HG03025 (cell line): ENCODE measurements at regions not wholly inside any gene's neighbourhood (a gene's known extent, or its start where the extent isn't known, plus 50 kb on each side); places are given as distances from the start of the nearest gene placed in this dataset.

Source experiments
- ATAC-seq: cut with Tn5 transposase; IDR thresholded peaks from one replicate; pipeline ENCODE4 v1.9.1; 2021; ENCODE audit warnings: mild to moderate bottlenecking, moderate library complexity; ENCODE audit not compliant: unreplicated experiment, low FRiP score

- no peak for ATAC-seq
Measured at GRCh38 chr12:107459641-107460040, 226.0 kb upstream of the PWP1 start.

DNA sequence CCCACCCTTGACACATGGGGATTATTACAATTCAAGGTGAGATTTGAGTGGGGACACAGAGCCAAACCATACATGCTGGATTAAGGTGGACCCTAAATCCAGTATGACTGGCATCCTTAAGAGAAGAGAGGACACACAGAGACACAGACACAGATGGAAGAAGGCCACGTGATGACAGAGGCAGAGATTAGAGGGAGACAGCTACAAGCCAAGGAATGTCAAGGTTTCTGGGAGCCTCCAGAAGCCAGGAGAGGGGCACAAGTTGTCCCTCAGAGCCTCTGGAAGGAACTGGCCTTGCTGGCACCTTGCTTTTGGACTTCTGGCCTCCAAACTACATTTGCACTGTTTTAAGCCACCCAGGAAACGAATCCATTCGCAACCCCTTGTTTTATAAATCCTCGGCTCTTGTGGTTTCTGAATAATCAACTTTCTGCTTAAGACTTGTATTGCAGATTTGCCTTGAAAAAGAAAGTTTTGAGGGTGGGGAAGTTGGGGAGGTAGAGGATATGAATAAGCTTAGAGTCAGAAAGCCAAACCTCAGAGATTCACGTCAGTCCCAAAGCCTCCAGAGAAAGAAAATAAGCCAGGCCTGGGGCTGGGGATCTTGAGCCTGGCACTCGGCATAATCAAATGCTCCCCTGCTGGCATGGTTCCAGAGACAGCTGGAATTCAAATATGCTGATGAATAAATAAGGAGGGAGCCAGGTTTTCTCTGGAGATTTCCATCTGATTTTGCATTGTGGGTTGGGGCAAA is 224.2 kb upstream of the PWP1 start:
- ATAC-seq = no peak

GRCh38 chr12:107462428-107463332 is 222.9 kb upstream of the PWP1 start:
- no peak for ATAC-seq

- no peak for ATAC-seq
Measured at GRCh38 chr12:107464644-107465043, 221.0 kb upstream of the PWP1 start.

DNA sequence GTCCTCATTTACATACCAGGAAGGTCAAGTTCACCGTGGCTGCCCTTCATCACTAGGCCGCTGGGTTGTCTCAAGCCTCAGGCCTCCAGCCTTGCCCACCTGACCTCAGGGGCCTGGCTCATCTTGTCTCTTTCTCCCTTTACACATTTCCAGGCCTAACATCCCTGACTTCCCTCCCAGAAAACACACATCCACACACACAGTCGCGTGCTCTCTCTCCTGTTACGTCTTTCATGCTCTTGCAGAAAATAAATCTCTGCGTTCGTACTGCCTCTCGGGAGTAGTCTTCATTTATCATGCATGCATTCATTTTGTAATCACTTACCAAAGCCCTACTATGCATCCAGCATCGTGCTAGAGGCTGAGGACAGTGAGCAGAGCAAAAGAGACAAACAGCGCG is 220.0 kb upstream of the PWP1 start:
- no peak for ATAC-seq

- no peak for ATAC-seq
Measured at GRCh38 chr12:107467716-107468115, 217.9 kb upstream of the PWP1 start.

DNA sequence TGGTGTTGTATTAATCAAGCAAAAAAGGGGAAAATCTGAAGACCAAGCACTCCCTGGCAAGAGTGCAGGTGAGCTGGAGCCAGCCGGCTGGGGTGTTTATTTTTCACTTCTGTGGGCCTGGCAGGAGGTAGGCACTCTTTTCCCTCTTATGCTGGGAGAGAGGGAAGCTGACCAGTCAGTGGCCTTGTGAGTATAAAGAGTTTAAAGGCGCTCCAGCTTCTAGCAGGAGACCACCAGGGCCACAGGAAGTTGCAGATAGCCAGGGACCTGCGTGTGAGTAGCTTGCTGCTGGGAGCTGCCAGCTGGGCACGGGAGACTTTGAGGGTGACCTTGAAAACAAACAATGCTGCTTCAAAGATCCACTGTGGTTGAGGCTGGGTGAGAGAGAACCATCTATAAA is 217.4 kb upstream of the PWP1 start:
- no peak for ATAC-seq

- no peak for ATAC-seq
Measured at GRCh38 chr12:107469011-107469410, 216.6 kb upstream of the PWP1 start.

- ATAC-seq = no peak
Measured at GRCh38 chr12:107470645-107471044, 215.0 kb upstream of the PWP1 start.

GRCh38 chr12:107472308-107472707 is 213.3 kb upstream of the PWP1 start:
- ATAC-seq = no peak

DNA sequence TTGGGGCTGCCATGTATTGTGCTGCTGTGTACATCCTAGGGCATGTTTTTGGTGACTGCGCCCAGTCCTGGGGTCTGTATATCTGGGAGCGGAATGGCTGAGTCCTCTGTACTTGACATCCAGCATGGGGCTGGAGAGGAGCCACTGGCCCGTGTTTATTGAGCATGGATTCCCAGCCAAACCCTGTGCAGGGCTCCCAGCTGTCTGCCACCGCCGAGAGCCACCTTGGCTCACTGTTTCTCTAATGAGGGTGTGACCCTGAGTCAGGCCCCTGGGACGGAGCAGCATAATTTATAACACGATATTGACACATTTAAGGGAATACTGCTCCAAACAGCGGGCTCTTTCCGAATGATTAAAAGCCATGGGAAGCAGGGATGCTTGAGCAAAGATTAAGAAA is 211.5 kb upstream of the PWP1 start:
- no peak for ATAC-seq

DNA sequence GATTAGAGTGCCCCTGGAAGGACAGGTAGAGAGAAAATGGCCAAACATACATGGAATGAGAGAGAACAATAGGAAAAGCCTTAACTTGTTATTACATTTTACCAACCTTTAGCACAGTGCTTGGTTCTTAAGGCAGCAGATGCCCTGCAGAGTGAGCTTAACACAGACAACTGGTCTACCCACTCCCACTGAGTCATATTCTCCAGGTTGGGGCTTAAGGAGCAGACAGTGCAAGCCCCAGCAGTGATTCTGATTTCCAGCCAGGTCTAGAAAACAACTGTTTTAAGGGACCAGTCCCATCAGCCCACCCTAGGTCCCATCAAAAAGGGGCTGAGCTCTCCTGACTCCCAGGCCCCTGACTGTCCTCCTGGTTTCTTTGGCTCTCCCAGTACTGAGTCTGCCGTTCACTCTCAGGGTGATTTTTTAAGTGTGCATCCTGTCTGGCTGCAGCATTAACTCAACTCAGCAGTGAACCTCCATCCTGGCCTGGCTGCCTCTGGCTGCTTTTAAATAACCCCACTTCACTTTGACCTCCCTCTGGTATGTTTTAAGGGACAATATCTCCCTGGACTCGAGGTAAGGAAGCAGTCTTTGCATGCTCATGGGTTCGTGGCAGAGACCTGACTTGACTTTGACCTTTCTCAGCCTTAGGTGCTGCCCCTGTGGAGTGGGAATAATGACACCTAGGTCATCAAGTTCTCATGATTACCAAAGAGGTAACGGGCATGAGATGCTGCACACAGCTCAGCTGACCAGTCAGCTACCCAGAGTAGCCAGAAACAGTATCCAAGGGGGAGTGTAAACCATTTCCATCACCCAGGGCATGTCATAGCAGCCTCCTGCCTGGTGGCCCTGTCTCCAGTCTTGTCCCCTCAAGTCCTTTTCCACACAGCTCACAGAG is 210.7 kb upstream of the PWP1 start:
- no peak for ATAC-seq

DNA sequence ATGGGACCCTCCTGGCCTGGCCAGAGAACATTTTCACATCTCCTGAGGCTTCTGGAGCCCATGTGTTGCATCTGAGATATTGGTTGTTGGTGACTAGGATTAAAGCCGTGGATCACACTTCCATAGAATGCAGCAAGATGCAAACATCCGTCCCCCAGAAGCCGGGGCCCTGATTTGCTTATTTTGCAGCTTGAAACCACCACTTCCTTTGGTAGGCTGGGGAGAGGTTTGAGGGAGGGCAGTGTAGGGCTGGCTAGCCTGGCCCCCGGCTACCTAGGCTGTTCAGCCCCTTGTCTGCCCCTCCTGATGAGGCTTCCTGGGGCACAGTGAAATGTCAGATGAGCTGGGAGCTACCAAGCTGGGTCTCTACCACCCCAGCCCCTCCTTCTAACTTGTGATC is 209.7 kb upstream of the PWP1 start:
- ATAC-seq = no peak

DNA sequence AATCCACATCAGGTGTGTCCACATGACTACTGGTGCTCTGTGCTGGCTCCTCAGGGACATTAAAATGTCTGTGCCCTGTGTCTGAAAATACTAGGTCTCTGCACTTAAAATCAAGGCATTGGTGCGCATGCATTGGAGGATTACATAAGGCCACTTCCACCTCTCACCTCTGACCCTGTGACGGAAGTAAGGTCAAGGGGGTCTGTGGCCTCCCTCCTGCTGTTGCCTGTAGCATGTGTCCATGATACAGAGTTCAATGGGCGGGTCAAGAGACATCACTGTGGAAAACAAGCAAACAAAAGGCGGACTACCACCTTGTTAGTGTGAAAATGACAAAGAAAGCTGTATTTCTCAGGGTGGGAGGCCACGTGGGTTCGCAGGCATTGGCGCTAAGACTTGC is 208.6 kb upstream of the PWP1 start:
- ATAC-seq = no peak

- no peak for ATAC-seq
Measured at GRCh38 chr12:107477947-107478610, 207.5 kb upstream of the PWP1 start.

GRCh38 chr12:107478881-107479280 is 206.7 kb upstream of the PWP1 start:
- no peak for ATAC-seq

DNA sequence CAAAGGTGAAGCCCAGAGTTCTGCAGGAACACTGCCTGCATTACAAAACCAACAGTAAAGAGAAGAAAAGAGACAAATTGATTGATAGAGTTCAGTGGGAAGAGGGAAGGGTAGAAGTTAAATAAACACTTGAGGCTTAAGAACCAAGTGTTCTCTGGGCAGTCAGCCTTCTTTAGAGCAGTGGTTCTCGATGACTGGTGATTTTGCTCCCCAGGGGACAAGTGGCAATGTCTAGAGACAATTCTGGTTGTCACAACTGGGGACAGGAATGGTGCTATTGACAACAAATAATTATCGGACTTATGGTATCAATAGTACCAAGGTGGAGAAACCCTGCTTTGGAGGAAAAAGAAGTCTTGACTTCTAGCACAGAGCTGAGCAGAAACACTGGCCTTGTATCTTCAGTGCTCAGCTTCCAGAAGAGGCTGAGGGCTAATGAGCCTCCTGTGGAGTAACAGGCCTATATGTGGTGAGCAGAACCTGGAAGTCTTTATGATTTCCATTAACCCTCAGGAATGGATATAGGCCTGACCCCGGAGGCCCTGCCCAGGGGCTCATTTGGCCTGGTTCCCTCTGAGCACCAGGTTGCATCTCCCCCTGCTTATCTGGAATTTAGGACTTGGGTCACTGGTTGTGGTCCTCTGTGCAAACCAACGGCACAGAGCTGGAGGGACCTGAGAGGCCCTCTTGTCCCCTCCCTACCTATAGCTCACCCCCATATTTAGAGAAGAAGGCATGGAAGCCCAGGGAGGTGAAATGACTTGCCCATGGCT is 204.6 kb upstream of the PWP1 start:
- ATAC-seq = no peak

DNA sequence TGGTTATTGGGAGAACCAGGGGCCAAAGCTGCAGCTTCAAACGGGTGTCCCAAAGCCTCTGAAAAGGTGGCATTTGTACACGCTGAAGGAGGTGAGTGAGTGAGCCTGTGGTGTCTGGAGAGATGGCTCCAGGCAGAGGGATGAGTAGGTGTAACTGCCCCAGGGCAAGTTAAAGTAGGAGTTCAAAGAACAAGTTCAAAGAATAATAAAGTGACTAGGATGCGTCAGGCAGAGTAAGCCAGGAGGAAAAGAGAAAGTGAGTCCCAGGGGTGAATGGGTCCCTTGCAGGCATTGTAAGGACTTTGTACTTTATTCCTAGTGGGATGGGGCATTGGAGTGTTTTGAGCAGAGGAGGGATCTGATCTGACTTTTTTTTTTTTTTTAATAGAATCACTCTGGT is 201.4 kb upstream of the PWP1 start:
- no peak for ATAC-seq

GRCh38 chr12:107484941-107485340 is 200.7 kb upstream of the PWP1 start:
- ATAC-seq = no peak

DNA sequence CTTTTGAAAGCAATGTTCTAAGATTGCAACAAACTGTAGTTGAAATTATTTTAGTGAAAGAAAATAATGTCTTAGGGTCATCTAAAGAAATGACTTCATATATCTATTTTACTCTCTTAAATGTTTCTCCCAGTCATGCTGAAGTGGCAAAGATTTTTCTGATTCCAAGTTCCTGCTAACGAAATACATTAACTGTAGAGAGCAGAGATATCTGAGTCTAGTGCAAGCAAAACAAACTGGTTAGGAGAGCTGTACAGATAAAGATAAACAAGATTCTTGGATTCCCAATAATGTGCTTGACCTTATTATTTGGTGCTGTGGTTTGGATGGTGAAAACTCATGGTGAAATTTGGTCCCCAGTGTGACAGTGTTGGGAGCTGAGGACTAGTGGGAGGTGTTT is 199.9 kb upstream of the PWP1 start:
- ATAC-seq = no peak
